Lung microvascular endothelial cell (primary cell): ENCODE measurements at regions not wholly inside any gene's neighbourhood (a gene's known extent, or its start where the extent isn't known, plus 50 kb on each side); places are given as distances from the start of the nearest gene placed in this dataset.

Source experiments
- DNase-seq, 2 donors: peaks; one replicate each; pipeline versions ENCODE4 v3.0.0 to v3.0.0-alpha.2; 2010; ENCODE audit warnings: low read depth in 2 of 2

DNA sequence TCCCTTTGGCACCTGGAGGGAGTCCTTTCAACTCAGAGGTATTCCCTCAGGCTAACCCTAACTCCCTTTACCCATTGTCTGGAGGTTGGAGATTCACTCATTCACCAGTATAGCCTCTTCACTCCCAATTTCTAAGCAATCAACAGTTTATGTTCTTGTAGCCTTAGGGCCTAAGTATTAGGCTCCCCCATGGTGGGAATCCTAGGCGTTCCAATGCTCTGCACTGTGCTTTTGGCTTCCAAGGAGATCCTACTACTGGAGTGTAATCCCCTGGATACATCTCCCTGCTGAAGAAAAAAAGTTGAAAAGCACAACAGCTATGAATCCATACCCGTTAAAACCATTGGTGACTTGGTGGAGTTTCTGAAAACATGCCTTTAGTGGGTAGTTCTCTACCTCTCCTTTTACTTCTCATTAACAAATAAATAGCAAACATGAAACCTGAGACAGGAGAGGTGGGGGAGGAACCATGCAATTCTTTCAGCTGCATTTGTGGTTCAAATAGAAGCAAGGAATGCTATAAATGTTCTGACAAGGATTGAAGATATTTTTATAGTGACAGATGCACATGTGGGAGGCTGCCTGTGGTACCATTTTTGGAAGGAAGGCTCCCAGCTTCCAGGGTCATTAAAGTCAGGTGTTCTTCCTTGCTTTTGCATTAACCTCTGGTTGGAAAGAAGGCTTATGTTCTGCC lies 397.1 kb downstream of the DMAC1 start:
- no peak for DNase-seq

DNA sequence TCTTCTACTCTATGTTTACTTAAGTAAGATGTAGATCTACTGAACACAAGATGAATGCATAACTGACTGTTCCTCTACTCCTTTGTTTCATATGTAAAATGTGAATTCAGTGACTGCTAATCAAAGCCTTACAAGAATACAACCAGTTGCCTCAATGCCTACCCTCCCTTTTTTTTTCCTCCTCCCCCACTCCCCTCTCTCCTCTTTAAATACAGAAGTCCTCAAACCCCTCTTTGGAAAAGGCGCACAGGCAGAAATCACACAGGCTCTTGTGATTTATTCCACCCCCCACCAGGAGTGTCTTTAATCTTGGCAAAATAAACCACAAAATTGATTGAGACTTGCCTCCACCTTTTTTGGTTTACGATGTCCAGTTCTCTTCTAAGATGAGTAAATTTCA lies 398.5 kb downstream of the DMAC1 start:
- DNase-seq: no peak

DNA sequence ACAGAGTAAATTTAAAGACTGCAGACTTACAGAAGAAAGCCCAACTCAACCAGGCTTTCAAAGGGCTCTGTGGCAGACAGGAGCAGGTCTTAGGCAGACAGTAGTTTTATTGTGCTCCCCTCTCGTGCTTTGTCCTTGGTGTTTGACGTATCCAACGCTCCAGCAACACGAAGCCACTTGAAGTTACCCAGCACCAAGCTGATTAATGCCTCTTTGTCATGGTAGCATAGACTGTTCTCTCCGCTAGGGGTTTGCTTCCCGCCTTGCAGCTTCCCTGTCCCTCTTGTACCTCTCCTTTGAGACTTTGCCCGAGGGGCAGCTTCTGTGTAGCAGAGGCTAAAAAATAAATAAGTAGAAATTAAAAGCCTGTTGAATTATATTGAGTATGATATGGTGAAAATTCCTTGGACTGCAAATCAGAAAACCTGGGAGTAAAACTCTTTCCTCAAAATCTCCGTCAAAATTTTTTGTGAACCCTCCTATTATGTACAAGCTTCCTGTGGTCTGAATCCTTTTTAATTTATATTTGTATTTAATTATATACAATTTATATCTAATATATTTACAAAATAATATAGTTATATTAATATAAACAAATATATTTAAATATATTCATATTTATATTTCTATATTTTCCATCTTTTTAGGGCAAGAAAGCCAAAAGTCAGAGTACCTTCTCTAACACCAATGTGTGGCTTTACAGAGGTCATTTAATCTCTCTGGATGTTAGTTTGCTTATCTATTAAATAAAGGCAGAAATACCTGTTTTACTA lies 405.4 kb downstream of the DMAC1 start:
- no peak for DNase-seq

DNA sequence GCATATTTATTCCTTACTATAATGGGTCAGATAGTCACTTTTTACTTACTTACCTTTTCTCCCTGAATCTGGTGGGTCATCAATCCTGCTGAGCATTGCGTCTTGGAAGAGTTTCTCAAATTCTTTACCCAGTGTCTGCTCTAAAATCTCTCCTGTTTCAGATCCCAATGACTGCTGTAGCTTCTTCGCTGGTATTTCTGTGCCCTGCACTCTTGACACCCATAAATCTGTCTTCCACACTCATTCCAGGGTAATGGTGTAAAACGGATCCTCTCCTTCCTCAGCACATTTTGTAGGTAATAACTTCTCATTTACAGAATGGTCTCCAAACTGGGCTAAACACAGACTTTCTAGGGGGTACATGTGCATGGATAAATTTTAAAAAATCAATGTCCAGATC lies 407.4 kb downstream of the DMAC1 start:
- DNase-seq: no peak

DNA sequence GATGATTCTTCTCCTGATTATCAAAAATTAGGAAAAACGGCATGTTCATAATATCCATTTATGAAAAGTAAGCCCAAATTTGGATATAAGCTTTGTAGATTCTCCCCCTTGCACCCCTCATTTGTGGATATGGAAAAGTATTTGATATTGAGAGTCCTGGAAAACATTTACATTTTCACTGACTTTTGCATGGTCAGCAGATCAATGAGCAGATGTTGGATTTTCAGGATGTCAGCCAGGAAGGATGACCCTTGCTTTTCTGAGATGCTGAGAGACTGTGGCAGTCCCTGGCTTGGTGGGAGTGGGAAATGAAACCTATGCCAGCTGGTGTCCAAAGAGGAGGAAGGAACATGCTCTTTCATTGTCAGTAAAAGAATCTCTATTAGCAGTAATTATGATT lies 410.8 kb downstream of the DMAC1 start:
- no peak for DNase-seq

DNA sequence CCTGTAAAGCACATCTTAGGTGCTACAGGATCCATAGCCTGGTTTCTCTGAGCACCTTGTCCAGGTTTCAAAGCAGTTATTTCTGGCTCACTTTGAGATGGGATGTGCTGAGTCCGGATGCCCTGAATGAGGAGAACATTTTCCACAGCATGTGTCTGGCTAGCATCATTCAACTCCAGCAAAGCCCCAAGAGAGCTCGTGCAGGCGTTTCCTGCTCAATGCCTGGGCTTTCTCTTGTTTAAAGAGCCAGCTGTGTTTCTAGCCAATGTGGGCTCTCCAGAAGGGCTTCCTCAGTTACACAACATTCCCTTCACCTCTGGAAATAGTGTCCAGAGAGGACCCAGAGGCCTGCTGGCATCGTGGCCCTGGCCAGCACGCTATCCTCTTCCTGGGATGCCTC lies 411.7 kb downstream of the DMAC1 start:
- DNase-seq: no peak

DNA sequence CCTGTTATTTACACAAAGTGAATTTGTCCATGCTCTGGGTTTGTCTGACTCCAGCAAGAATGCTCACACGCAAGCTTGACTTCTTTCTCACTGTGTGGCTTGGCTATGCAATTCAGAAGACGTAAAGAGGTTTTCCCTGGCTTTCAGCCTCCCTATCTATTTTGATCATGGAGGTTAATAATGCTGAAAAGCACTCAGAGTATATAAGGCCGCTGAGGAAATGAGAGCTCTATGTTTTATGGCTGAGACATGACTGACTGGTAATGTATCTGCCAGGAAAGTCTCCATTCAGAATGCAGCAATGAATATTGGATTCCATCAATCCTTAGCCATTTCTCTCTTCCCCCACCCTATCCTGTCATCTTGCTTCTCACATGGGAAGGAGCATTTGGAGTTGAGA lies 417.3 kb downstream of the DMAC1 start:
- DNase-seq: no peak

DNA sequence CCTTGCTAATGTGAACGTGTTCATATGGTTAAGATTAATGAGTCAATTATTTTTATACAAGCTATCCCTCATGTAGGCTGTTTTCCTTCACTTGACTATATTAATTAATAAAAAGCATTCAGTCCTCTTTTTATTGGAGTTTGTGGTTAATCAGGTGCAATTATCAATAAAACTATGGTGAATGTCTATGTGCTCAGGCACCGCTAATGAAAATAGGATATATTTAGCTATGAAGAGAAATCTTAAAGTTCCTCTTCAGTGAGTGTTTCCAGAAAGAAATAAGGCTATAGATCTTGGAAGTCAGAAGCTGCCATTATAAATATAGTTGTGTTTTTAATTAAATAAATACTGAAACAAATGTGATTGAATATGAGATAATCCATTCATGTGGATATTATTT lies 422.1 kb downstream of the DMAC1 start:
- DNase-seq: no peak

DNA sequence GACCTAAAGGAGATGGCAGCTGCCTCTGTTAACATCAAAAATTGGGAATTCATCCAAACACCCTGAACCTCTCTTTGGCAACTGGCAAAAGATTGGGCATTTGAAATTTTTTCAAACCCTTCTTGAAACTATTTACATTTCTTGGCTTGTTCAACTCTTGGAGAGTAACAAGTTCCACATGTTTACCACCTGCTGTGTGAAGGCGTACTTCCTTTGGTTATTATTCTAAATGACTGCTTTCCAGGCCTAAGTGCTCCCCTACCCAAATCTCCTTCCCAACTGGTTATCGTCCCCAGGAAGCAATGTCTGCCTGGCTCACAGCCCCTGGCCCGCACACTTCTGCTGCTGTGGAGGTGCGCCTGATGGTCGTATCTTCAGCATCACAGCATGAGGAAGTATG lies 422.7 kb downstream of the DMAC1 start:
- DNase-seq: no peak

DNA sequence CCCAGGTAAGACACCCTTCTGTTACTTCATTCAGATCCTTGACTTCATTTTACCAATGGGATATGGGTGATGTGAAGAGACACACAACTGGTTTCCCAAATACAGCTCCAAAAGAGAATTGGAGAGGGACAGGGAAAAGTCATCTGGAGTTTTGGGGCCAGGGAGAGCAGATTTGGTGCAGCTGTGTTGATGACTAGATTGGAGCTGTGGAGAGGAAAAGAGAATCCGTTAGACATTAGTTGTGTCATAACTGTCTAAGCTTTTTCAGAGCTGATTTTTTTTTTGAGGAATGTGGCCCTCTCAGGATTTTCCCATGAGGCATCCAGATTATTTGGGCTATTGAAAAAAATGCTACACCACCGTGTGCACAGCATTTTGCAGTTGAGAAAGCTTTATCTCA lies 423.4 kb downstream of the DMAC1 start:
- no peak for DNase-seq

DNA sequence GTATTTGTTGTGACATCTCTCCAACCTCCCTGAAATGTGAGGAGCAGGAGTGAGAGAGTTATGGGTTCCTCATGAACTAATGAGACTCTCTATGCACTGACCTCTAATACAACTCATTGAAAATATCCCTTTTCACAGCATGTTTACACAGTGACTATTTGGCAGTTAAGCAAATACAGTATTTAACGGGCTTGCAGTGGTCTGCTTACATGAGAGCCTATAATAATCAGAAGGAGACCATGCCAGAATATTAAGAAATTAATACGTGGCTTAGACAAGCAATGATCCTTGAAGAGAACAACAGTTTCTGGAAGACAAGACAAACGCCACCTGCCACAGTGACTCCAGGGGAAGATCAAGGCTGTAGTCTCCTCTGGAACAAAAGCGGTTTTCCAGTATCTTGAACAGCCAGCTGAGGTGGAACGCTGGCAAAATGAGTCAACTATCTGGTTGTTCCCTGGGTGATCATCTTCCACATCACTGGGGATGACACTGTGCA lies 424.5 kb downstream of the DMAC1 start:
- no peak for DNase-seq

DNA sequence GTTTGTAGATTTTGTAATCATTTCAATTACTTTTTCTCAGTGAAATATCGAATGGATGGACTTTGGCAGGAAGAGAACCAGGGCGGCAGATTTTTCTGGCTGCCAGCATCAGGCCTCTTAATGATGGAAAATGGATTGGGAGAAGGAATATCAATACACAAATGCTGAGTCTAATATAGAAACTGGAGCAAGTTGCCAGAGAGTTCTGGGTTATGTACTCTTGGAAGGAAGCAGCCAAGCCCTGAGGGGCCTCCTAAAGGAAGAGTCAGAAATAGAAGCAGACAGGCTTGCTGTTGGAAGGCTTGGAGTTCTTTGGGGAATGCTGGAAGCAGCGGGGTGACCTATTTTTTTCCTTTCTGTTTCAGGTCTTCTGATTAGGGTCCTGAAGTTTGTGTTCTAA lies 428.6 kb downstream of the DMAC1 start:
- no peak for DNase-seq

DNA sequence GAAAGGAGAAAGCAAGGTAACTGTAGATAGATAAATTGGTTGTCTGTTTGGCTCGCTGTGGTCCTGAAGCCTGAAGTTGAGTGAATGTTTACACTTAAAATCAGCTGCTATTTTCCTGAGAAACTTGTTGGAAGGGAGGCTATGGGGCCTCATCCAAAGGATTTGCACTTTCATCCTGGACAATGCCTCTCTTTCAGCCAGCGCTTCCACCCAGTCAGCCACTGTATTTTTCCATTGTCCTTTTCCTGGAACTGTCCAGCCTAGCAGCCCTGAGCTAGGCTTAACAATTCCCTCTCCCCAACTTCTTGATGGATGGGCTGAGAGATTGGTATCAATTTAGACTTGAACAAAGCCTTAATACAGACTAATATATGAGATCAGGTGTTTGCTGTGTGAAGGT lies 429.2 kb downstream of the DMAC1 start:
- DNase-seq: peak; percentile 1 to 17

DNA sequence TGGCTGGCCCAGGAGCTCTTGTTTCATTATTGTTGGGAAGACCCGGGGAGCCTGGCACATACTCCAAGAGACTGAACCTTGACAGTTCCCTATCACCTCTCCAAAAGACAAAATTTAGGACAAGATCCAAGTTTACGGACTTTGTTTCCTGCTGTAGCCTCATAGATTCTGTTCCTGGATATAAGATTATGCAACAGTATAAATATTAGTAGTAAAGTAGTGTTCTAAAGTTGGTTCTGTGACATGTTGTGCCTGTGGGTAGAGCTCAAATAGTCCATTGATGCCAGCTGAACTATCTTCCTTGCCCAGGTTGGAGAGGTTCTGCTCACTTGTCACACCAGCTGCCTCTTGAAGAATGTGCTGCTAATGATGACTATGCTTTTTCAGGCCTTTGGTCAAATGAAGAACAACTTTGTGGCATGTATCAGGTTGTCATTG lies 430.2 kb downstream of the DMAC1 start:
- DNase-seq: no peak

DNA sequence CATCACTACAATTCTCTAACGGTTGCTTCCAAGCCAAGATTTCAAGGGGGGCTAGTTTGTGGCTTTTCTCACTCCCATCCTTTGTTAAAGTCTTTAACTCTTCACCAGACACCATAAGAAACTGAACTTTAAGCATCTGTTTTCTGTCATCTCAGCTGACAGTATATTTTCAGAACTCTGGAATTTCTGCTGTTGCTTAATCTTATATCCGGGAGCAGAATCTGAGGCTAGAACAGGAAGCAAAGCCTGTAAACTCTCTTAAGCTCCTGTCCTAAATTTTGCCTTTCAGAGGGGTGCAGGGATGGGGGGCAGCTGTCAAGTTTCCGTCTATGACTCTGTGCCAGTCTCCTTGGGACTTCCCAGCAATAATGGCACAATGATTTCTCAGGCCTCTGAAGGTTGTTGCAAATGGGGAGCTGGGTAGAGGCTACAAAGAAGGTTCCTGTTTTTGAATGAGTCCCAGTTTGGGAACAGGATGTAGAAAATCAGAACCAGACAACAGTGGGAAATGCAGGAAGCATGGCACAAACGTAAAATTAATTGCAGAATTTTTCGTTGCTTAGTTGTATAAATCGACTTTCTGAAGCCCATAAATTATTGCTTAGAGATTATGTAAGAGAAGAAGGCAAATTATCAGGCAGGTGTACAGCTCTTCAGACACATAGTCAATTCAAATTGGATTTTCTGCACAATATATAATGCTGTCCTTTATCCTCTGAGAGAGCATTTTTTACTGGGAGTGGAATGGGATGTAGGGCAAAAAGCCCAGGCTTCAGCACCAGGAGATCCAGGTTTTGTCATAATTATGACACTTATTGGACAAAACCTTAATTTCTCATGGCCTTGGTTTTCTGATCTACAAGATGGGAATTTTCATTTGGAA lies 430.9 kb downstream of the DMAC1 start:
- peak in 1 of 2 donors; percentile 50 for DNase-seq

DNA sequence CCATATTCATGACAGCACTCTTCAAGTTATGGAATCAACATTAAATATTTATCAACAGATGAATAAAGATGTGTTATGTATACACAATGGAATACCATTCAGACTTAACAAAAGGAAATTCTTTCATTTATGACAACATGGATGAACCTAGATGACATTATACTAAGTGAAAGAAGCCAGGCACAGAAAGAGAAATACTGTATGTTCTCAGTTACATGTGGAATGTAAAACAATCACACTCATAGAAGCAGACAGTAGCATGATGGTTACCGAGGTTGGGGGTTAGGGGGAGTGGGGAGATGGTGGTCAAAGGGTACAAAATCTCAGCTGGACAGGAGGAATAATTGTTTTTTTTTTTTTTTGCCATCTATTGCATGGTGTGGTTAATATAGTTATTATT lies 431.9 kb downstream of the DMAC1 start:
- DNase-seq: no peak

DNA sequence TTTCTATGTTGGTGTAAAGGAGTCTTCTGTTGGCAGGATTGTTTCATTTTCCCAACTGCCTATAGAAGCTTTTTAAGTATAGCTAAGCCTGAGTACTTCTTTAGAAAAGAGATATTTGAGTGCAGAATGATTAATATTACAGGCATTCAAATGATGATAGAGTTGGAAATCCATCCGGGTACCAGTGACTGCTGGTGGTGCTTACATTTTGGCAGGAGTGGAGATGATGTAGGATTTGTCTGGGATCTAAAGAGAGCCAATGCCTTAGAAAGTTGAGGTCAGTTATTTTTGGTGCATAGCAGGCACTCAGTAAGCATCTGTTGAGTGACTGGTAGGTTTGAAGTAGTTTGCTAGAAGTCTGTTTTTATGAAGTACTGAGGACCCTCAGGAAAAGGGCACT lies 433.5 kb downstream of the DMAC1 start:
- no peak for DNase-seq

DNA sequence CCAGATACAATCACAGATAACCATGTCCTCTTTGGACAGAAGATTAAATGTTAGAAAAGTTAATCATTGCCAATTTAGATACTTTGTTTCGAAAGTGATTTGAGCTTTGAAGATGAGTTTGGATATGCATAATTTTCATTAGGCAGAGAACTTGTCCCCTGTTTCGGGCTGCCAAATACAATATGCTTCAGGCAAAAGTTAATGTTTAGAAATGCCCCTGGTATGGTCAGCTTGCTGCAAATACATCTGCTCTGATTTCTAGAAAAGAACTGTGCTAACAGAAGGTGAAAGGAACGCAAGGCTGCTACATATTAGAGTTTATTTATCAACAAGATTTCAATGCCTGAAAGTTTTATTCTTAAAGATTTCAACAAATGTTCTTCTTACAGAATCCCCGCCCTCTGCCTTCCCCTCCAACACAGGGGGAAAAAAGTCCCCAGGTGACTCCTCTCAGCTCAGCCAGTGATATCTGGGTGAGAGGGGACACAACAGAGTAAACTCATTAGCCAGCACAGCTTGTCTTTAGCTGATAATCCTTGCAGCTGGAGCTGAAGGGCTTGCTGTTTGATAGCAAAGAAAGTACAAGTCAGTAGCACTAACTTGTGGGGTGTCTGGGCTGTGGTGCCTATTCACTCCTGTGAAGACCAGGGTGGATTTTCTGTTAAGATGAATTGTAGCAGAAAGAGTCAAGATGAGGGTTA lies 435.7 kb downstream of the DMAC1 start:
- DNase-seq: no peak

DNA sequence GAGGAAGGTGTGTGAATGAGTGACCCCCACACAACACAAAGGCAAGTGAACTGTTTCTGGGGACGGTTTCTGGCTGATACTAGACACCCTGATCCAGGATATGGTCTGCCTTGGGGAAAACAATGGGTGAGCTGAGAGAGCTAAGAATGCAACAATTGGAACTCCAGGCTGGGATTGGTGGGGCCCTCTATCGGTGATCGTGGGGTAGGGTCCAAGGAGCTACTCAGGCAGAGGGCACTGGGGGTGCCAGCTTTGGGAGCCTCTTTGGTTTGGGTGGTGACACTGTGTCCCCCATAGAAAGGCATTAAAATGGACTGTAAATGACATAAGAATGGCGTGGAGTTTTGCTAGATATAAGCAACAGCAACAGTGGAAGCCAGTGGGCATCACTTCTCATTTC lies 439.1 kb downstream of the DMAC1 start:
- no peak for DNase-seq

DNA sequence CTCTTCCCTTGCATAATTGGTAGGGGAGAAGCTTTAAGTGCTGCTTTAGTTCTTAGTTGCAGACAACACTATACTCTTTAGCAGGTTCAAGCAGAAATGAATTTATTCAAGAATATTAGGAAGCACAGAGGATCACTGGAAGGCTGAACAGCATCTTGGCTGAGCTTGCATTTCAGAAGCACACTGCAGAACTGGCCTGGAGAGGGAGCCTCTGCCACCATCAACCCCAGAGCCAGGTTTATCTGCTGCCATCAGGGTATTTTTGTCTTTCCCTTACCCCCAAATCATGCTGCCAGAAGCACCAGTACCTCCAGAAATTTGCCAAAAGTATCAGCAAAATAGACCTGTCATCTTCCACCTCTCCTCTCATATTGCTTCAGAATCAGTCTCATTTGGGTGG lies 440.7 kb downstream of the DMAC1 start:
- no peak for DNase-seq

DNA sequence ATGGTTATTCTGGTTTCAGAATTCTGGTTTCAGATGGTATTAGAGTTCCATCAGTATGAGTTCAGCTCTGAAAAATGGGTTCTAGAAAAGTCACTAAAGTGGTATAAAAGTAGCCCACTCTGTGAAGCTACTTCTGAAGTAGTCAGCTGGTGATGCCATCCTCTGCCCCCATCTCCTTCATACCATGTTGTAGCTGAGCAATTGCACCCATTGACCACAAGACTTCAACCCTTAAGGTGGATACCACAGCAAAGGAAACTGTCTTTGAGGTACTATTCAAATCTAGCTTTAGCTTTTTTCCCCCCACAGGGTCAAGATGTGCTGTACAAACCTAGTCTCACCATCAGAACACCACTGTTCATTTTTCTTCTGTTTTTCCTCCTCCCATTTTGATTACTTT lies 444.9 kb downstream of the DMAC1 start:
- DNase-seq: no peak

DNA sequence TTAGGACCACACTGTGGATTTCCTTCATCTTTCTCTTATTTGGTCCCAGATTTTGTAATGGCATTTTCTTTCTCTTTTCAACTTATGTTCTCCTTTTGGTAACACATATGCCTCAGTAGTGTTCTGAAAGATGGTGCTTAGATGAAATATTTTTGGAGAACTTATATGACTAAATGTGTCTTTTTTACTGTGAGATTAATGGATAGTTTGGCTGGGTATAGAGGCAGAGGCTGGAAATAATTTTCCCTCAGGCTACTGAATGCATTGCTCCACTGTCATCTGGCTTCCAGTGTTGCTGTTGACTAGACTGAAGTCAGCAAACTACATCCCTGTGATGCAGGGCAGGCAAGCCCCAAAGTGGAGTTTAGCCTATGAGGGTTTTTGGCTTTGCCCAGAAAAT lies 450.9 kb downstream of the DMAC1 start:
- no peak for DNase-seq
